Endothelial cell of umbilical vein (primary cell): ENCODE measurements at regions not wholly inside any gene's neighbourhood (a gene's known extent, or its start where the extent isn't known, plus 50 kb on each side); places are given as distances from the start of the nearest gene placed in this dataset.

Experiments used
- BruUV-seq: library from RNA; stranded (reverse); fragments of 400-500 nt; replicated peaks from 2 replicates; lab custom pipeline; 2021; lab: Mats Ljungman, UMichigan
- CTCF ChIA-PET: fragments of 300-600, 350-600 bp; sonication (Branson Sonifier 250); formaldehyde crosslinking; loops from one replicate; lab custom pipeline; 2021; ENCODE audit warnings: antibody characterized with exemption, inconsistent platforms; lab: Charles Lee
- POLR2A ChIA-PET: fragments of 300-600, 350-600 bp; sonication (Branson Sonifier 250); formaldehyde crosslinking; loops from one replicate; lab custom pipeline; 2021; ENCODE audit warnings: antibody characterized with exemption, inconsistent platforms; lab: Charles Lee
- DNase-seq: peaks from one replicate; pipeline ENCODE4 v3.0.0-alpha.2; 2011; ENCODE audit warnings: low read depth, low spot score
- FAIRE-seq: peaks from 2 replicates; lab custom pipeline; 2011; peaks lifted over from hg19 to GRCh38; lab: Jason Lieb, UNC
- H2AFZ ChIP-seq: 2 replicates; pipeline ENCODE4 v1.6.0; 2012; ENCODE audit warnings: low read depth, low read length, control low read depth, inconsistent platforms
- H3K27ac ChIP-seq: 2 replicates; pipeline ENCODE4 v1.5.1; 2011; ENCODE audit warnings: low read depth, mild to moderate bottlenecking, control low read depth, low read length, moderate library complexity; ENCODE audit not compliant: insufficient read depth
- H3K27me3 ChIP-seq, 2 experiments: 2 replicates each; pipeline versions ENCODE4 v1.6.0 to v1.6.1; 2011; ENCODE audit warnings: low read length in 2 of 2, mixed read lengths in 1 of 2; ENCODE audit not compliant: control insufficient read depth in 2 of 2, insufficient read depth in 2 of 2
- H3K36me3 ChIP-seq, 2 experiments: 2 replicates in 1 of 2; 3 replicates in 1 of 2; pipeline ENCODE4 v1.5.1; 2011; ENCODE audit warnings: low read length in 2 of 2, mild to moderate bottlenecking in 1 of 2, moderate library complexity in 1 of 2; ENCODE audit not compliant: control insufficient read depth in 2 of 2, insufficient read depth in 2 of 2; ENCODE audit errors: extremely low read depth in 1 of 2
- H3K4me1 ChIP-seq: 3 replicates; pipeline ENCODE4 v1.5.1; 2011; ENCODE audit warnings: mild to moderate bottlenecking, low read length; ENCODE audit not compliant: control insufficient read depth, insufficient read depth; ENCODE audit errors: extremely low read depth
- H3K4me2 ChIP-seq: 2 replicates; pipeline ENCODE4 v1.6.1; 2011; ENCODE audit warnings: low read length, control low read depth, mixed read lengths; ENCODE audit not compliant: insufficient read depth
- H3K4me3 ChIP-seq, 3 experiments: fragments of 200-600 bp in 1 of 3; sonication (generic), shearing (Covaris generic) in 1 of 3; replicated peaks in 1 of 3; 2 replicates each; pipeline ENCODE4 v1.5.1; 2011 to 2016; ENCODE audit warnings: control low read depth in 3 of 3, low read length in 3 of 3, mild to moderate bottlenecking in 2 of 3, inconsistent platforms in 1 of 3, low read depth in 1 of 3, moderate library complexity in 1 of 3; ENCODE audit not compliant: insufficient read depth in 1 of 3
- H3K79me2 ChIP-seq: 2 replicates; pipeline ENCODE4 v1.6.0; 2012; ENCODE audit warnings: low read length, inconsistent platforms; ENCODE audit not compliant: control insufficient read depth, insufficient read depth
- H3K9ac ChIP-seq: replicated peaks from 2 replicates; pipeline ENCODE3; 2011; ENCODE audit warnings: low read length, control low read depth; ENCODE audit not compliant: insufficient read depth; ENCODE audit errors: extremely low read depth
- H3K9me1 ChIP-seq: replicated peaks from 3 replicates; pipeline ENCODE4 v1.6.0; 2011; ENCODE audit warnings: mild to moderate bottlenecking, low read length; ENCODE audit not compliant: control insufficient read depth, insufficient read depth; ENCODE audit errors: extremely low read depth
- H3K9me3 ChIP-seq: replicated peaks from 2 replicates; pipeline ENCODE4 v1.5.1; 2012; ENCODE audit warnings: low read length, inconsistent platforms; ENCODE audit not compliant: control insufficient read depth, insufficient read depth
- H4K20me1 ChIP-seq: replicated peaks from 2 replicates; pipeline ENCODE3; 2011; ENCODE audit warnings: mild to moderate bottlenecking, low read length; ENCODE audit not compliant: control insufficient read depth, insufficient read depth; ENCODE audit errors: extremely low read depth
- CTCF ChIP-seq, 2 donors: IDR thresholded peaks; 1 replicate in 1 of 2; 2 replicates in 1 of 2; pipeline ENCODE4 v1.5.1; 2011; ENCODE audit warnings: low read length in 2 of 2, mild to moderate bottlenecking in 2 of 2, moderate library complexity in 2 of 2, control low read depth in 1 of 2, inconsistent platforms in 1 of 2, low read depth in 1 of 2; ENCODE audit not compliant: insufficient read depth in 1 of 2; ENCODE audit errors: extremely low read depth in 1 of 2
- EZH2 ChIP-seq: IDR thresholded peaks from 2 replicates; pipeline ENCODE4 v1.6.1; 2012; ENCODE audit warnings: borderline replicate concordance, low read depth, mild to moderate bottlenecking, moderate library complexity, low read length, inconsistent platforms; ENCODE audit not compliant: severe bottlenecking
- FOS ChIP-seq: IDR thresholded peaks from 2 replicates; pipeline ENCODE4 v1.6.1; 2011; ENCODE audit warnings: mild to moderate bottlenecking, low read length, moderate library complexity, borderline replicate concordance; ENCODE audit not compliant: insufficient read depth
- GATA2 ChIP-seq: IDR thresholded peaks from 2 replicates; pipeline ENCODE4 v1.7.0; 2011; ENCODE audit warnings: low read depth, mild to moderate bottlenecking, moderate library complexity, mixed read lengths, low read length; ENCODE audit not compliant: insufficient read length, insufficient read depth
- JUN ChIP-seq: IDR thresholded peaks from 2 replicates; pipeline ENCODE4 v1.6.1; 2011; ENCODE audit warnings: borderline replicate concordance, low read depth; ENCODE audit not compliant: insufficient read length, insufficient read depth
- MAX ChIP-seq: IDR thresholded peaks from 2 replicates; pipeline ENCODE4 v1.6.1; 2011; ENCODE audit not compliant: insufficient read depth, insufficient read length
- MYC ChIP-seq: IDR thresholded peaks from one replicate; pipeline ENCODE4 v1.6.1; 2011; ENCODE audit warnings: mild to moderate bottlenecking, low read depth, low read length
- POLR2A ChIP-seq: IDR thresholded peaks from 2 replicates; pipeline ENCODE4 v1.6.1; 2012; ENCODE audit warnings: low read depth, mild to moderate bottlenecking, control low read depth, low read length
- POLR2AphosphoS5 ChIP-seq: IDR thresholded peaks from 2 replicates; pipeline ENCODE4 v1.6.1; 2012; ENCODE audit warnings: low read depth, mild to moderate bottlenecking, control low read depth, low read length, moderate library complexity; ENCODE audit not compliant: insufficient read depth
- dilution Hi-C: fragments of 300-500 bp; cut with MboI; formaldehyde crosslinking; loops from one replicate; pipeline ENCODE4 v1.15.0; 2019; ENCODE audit warnings: low sequenced_read_pairs; ENCODE audit not compliant: extremely low pct_ligation_motif_present
- intact Hi-C: fragments of 100-400 bp; cut with micrococcal nuclease; formaldehyde crosslinking; loops from one replicate; pipeline ENCODE4 v1.10.0; 2022

- dilution Hi-C loops: no loop called here
- no peak for FAIRE-seq
- no peak overlapping the region for H3K27ac ChIP-seq
Observed at GRCh38 chr22:47807506-47807905, 1045.1 kb downstream of the TBC1D22A start.

DNA sequence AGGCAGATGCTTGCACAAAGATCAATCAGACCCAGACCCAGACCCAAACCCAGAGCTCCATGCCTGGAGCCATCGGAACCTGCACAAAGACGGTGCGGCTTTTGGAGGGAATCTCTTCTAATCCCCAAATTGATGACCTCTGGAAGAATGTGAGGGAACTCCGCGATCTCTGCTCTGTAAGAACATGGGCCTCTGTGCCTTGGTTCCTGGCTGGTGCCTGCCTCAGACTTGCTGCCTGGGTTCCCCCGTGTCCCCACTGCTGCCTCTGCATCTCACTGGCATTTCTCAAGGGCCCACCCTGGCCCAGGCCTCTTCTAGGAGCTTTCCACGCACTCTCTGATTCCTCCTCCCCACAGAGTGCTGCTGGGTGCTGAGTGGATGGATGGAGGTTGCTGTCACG, 1044.4 kb downstream of the TBC1D22A start:
- Histone ChIP-seq H3K27ac (no peak overlapping the region), H3K4me2 (no peak overlapping the region), H3K9me3 (peaks cover 5% of the 10 kb centered on the region), H2AFZ (no peak overlapping the region), H3K79me2 (no peaks in the 10 kb centered on the region), H3K4me1 (no peaks in the 10 kb centered on the region), H3K27me3 (no peaks in the 10 kb centered on the region), H3K9ac (no peak overlapping the region), H3K36me3 (no peaks in the 10 kb centered on the region), H4K20me1 (no peaks in the 10 kb centered on the region), H3K4me3 (no peak overlapping the region), H3K9me1 (no peaks in the 10 kb centered on the region)
- dilution Hi-C loops: no loop called here
- FAIRE-seq: no peak
- no TSS peak for BruUV-seq
- CTCF ChIA-PET: no interaction called here
- DNase-seq: no peak
- intact Hi-C loops: no loop called here
- POLR2A ChIA-PET: no interaction called here
- TF ChIP-seq CTCF (IDR thresholded peaks at IDR 0.05; ENCODE audit: extremely low read depth in 1 of 2, insufficient read depth in 1 of 2, low read depth in 1 of 2, low read length in 2 of 2) (no peak), POLR2A (no peak), GATA2 (no peak), FOS (no peak), MAX (no peak), JUN (no peak), EZH2 (no peak), MYC (no peak), POLR2AphosphoS5 (no peak)

More at GRCh38 chr22:47807506-47807905, 1045.1 kb downstream of the TBC1D22A start:
- Histone ChIP-seq H3K36me3 (no peaks in the 10 kb centered on the region), H3K4me2 (no peak overlapping the region), H3K9me1 (no peaks in the 10 kb centered on the region), H3K9me3 (peaks cover 7% of the 10 kb centered on the region), H3K4me3 (no peak overlapping the region), H3K4me1 (no peaks in the 10 kb centered on the region), H3K9ac (no peak overlapping the region), H3K27me3 (no peaks in the 10 kb centered on the region), H2AFZ (no peak overlapping the region), H4K20me1 (no peaks in the 10 kb centered on the region), H3K79me2 (no peaks in the 10 kb centered on the region)
- intact Hi-C loops: no loop called here
- POLR2A ChIA-PET: no interaction called here
- no peak for DNase-seq
- CTCF ChIA-PET: no interaction called here
- no peak for TF ChIP-seq CTCF (IDR thresholded peaks at IDR 0.05; ENCODE audit: extremely low read depth in 1 of 2, insufficient read depth in 1 of 2, low read depth in 1 of 2, low read length in 2 of 2)
- TF ChIP-seq GATA2: no peak
- BruUV-seq: no TSS peak
